ENCODE measurements at regions not wholly inside any gene's neighbourhood (a gene's known extent, or its start where the extent isn't known, plus 50 kb on each side); places are given as distances from the start of the nearest gene placed in this dataset.

GRCh38 chr9:97801180-97801579, 51.8 kb upstream of the FOXE1 start:
- Histone ChIP-seq H3K27ac (peak overlapping the region in 1 of 2 experiments; percentile 98; a peak in 2 of 6 replicates), H3K4me3 (no peak overlapping the region), H3K4me2 (no peak overlapping the region), H3K9me3 (no peaks in the 10 kb centered on the region), H3K4me1 (peaks cover 31% of the 10 kb centered on the region)
- no peak for DNase-seq (ENCODE audit: low read depth in 1 of 2, low spot score in 1 of 2)
- 28% methylated on average over 1 of the region's 1 CpG for WGBS (ENCODE audit: missing lambda C conversion rate)
- no peak for ATAC-seq
- CTCF ChIA-PET, result interaction anchor here (2.3 kb wide), 1 partner anchor 83 kb away, joined by 5 read pairs; no protein-coding TSS in a partner anchor
- no peak for FAIRE-seq
- POLR2A ChIA-PET, result no interaction called here
- TF ChIP-seq HDAC2 (IDR thresholded peaks at IDR 0.05) (no peak), KDM5A (IDR thresholded peaks at IDR 0.05) (no peak)
- TF ChIP-seq, protein P1, sequence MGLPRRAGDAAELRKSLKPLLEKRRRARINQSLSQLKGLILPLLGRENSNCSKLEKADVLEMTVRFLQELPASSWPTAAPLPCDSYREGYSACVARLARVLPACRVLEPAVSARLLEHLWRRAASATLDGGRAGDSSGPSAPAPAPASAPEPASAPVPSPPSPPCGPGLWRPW (IDR thresholded peaks at IDR 0.05), result no peak

DNA sequence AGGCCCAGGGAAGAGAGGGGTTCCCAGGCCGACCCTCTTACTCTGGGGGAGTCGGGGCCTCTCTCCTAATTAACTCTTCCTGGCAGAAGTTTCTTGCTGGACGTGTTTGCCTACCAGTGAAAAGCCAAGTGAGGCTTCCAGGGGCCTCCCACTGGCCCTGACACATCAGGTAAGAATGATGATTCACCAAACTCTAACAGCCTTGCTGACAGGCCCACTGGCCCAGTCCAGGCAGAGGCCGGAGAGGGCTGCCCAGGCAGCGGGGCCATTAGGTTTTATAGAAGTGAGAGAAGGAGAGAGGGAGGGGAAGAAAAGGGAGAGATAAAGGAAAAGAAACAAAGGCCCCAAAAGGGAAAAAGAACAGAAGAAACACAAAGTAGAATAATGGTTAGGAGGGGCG, 50.8 kb upstream of the FOXE1 start:
- Histone ChIP-seq H3K4me1 (peaks cover 31% of the 10 kb centered on the region), H3K4me3 (no peak overlapping the region), H3K9me3 (no peaks in the 10 kb centered on the region), H3K4me2 (peak overlapping the region; percentile 94), H3K27ac (peak overlapping the region; percentile 45 to 98; a peak in 5 of 6 replicates)
- peak; percentile 76 to 84 for ATAC-seq
- peak; percentile 54 to 75 for DNase-seq (ENCODE audit: low read depth in 1 of 2, low spot score in 1 of 2)
- POLR2A ChIA-PET, result interaction anchor here (1.5 kb wide), 1 partner anchor 120 kb away, joined by 3 read pairs; the partner anchor contains the start of gene TRMO
- CTCF ChIA-PET, result interaction anchor here (1.4 to 2.3 kb wide), 5 partner anchors 10 to 84 kb away, joined by 3 to 5 read pairs (median 4); no protein-coding TSS in a partner anchor
- 0 out of 2 replicates have a peak, but pooled peaks have one; percentile 5 for TF ChIP-seq NFE2L2 (conservative IDR thresholded peaks at IDR 0.05; ENCODE audit: low read length)
- TF ChIP-seq, protein P1 (IDR thresholded peaks at IDR 0.05), result no peak
- no peak for TF ChIP-seq EHF (CRISPR knock-in tag; IDR thresholded peaks at IDR 0.05)
- TF ChIP-seq ZSCAN20 (CRISPR knock-in tag; IDR thresholded peaks at IDR 0.05), result no peak
- TF ChIP-seq NPAS2 (CRISPR knock-in tag; IDR thresholded peaks at IDR 0.05; ENCODE audit: borderline replicate concordance), result no peak
- no peak for TF ChIP-seq FOSL2 (IDR thresholded peaks at IDR 0.05)
- TF ChIP-seq FOSL2 (CRISPR knock-in tag; IDR thresholded peaks at IDR 0.05), result peak; percentile 82
- TF ChIP-seq JUN (IDR thresholded peaks at IDR 0.05), result no peak
- no peak for FAIRE-seq
- 29% methylated on average over 6 of the region's 6 CpGs for WGBS (ENCODE audit: missing lambda C conversion rate)

GRCh38 chr9:97803167-97804058, 49.6 kb upstream of the FOXE1 start:
- Histone ChIP-seq H3K4me1 (peaks cover 31% of the 10 kb centered on the region), H3K4me3 (peak overlapping the region; percentile 79), H3K9me3 (no peaks in the 10 kb centered on the region), H3K27ac (peak overlapping the region; percentile 96 to 98), H3K4me2 (peak overlapping the region; percentile 94)
- peak; percentile 79 to 85 for ATAC-seq
- ChIA-PET POLR2A (interaction anchor here (0.9 to 1.5 kb wide), 4 partner anchors 74 to 119 kb away, joined by 3 to 4 read pairs (median 4); partner anchors contain the start of genes TRMO and XPA), CTCF (interaction anchor here (1.4 to 2.3 kb wide), 6 partner anchors 9 to 97 kb away, joined by 3 to 5 read pairs (median 4); no protein-coding TSS in a partner anchor)
- DNase-seq (ENCODE audit: low read depth in 1 of 2, low spot score in 1 of 2), result peak; percentile 71 to 79
- WGBS (ENCODE audit: missing lambda C conversion rate), result 4% methylated on average over 35 of the region's 75 CpGs
- no peak for FAIRE-seq
- TF ChIP-seq RAD21 (conservative IDR thresholded peaks at IDR 0.05 in 1 of 2, IDR thresholded peaks at IDR 0.05 in 1 of 2) (no peak; a peak in 1 of 5 replicates), HDAC2 (IDR thresholded peaks at IDR 0.05) (no peak), ZNF302 (CRISPR knock-in tag; IDR thresholded peaks at IDR 0.05) (no peak), TFCP2L1 (CRISPR knock-in tag; IDR thresholded peaks at IDR 0.05) (no peak), E2F6 (IDR thresholded peaks at IDR 0.05; ENCODE audit: borderline replicate concordance, low read depth) (peak; percentile 70), CEBPB (IDR thresholded peaks at IDR 0.05) (peak; percentile 80 to 87), FOSB (CRISPR knock-in tag; IDR thresholded peaks at IDR 0.05) (no peak), PBX3 (IDR thresholded peaks at IDR 0.05) (no peak), KDM1A (IDR thresholded peaks at IDR 0.05; ENCODE audit: low read depth) (no peak), BHLHE40 (IDR thresholded peaks at IDR 0.05; ENCODE audit: low read depth, low read length) (no peak), ZC3H11A (IDR thresholded peaks at IDR 0.05) (no peak), USF2 (IDR thresholded peaks at IDR 0.05) (no peak), MYC (IDR thresholded peaks at IDR 0.05; ENCODE audit: borderline replicate concordance, low read length) (no peak), CHD2 (IDR thresholded peaks at IDR 0.05; ENCODE audit: low read length, partially characterized antibody) (no peak), NPAS2 (CRISPR knock-in tag; IDR thresholded peaks at IDR 0.05; ENCODE audit: borderline replicate concordance) (no peak), ATOH8 (CRISPR knock-in tag; IDR thresholded peaks at IDR 0.05; ENCODE audit: low read depth) (no peak), MAFK (IDR thresholded peaks at IDR 0.05; ENCODE audit: partially characterized antibody) (no peak), JUN (IDR thresholded peaks at IDR 0.05) (peak; percentile 32 to 47; a peak in 2 of 5 replicates), CBX2 (IDR thresholded peaks at IDR 0.05; ENCODE audit: borderline replicate concordance, low read depth) (no peak), RARB (CRISPR knock-in tag; IDR thresholded peaks at IDR 0.05) (no peak)

Data from A549 (cell line).